Kidney capillary endothelial cell (primary cell): ENCODE measurements at regions not wholly inside any gene's neighbourhood (a gene's known extent, or its start where the extent isn't known, plus 50 kb on each side); places are given as distances from the start of the nearest gene placed in this dataset.
"Not testable (repeated sequence)": the region's sequence is repeated elsewhere in the genome, so short reads cannot be mapped to it uniquely, and the experiment has no call there.

ENCODE experiments used
- DNase-seq: peaks from one replicate; pipeline ENCODE4 v3.0.0-alpha.2; 2018; ENCODE audit warnings: low spot score

- DNase-seq = no peak
Measured at GRCh38 chr1:196090226-196090625, 518.0 kb downstream of the KCNT2 start.

- DNase-seq = no peak
Measured at GRCh38 chr1:196088541-196088940, 519.7 kb downstream of the KCNT2 start.

GRCh38 chr1:196078691-196079090 is 529.5 kb downstream of the KCNT2 start:
- DNase-seq = no peak

GRCh38 chr1:196075621-196076020 is 532.6 kb downstream of the KCNT2 start:
- no peak for DNase-seq

GRCh38 chr1:196074182-196074581 is 534.1 kb downstream of the KCNT2 start:
- DNase-seq = no peak

- DNase-seq = no peak
Measured at GRCh38 chr1:196071447-196071846, 536.8 kb downstream of the KCNT2 start.

GRCh38 chr1:196070940-196071339 is 537.3 kb downstream of the KCNT2 start:
- no peak for DNase-seq

- no peak for DNase-seq
Measured at GRCh38 chr1:196063952-196064351, 544.3 kb downstream of the KCNT2 start.

- no peak for DNase-seq
Measured at GRCh38 chr1:196063294-196063693, 544.9 kb downstream of the KCNT2 start.

GRCh38 chr1:196060539-196060938 is 547.7 kb downstream of the KCNT2 start:
- no peak for DNase-seq

- DNase-seq = no peak
Measured at GRCh38 chr1:196059210-196059609, 549.0 kb downstream of the KCNT2 start.

GRCh38 chr1:196056966-196057365 is 551.3 kb downstream of the KCNT2 start:
- no peak for DNase-seq

- DNase-seq = no peak
Measured at GRCh38 chr1:196049407-196049806, 558.8 kb downstream of the KCNT2 start.

GRCh38 chr1:196043268-196043667 is 565.0 kb downstream of the KCNT2 start:
- DNase-seq = no peak

GRCh38 chr1:196034080-196034706 is 574.0 kb downstream of the KCNT2 start:
- DNase-seq = no peak

- not testable (repeated sequence) for DNase-seq
Measured at GRCh38 chr1:196031387-196031786, 576.9 kb downstream of the KCNT2 start.

- no peak for DNase-seq
Measured at GRCh38 chr1:196030455-196030854, 577.8 kb downstream of the KCNT2 start.

GRCh38 chr1:196029410-196029809 is 578.8 kb downstream of the KCNT2 start:
- DNase-seq = no peak

- DNase-seq = no peak
Measured at GRCh38 chr1:196027127-196027526, 581.1 kb downstream of the KCNT2 start.

- not testable (repeated sequence) for DNase-seq
Measured at GRCh38 chr1:196021174-196021573, 587.1 kb downstream of the KCNT2 start.

- no peak for DNase-seq
Measured at GRCh38 chr1:196009362-196009761, 598.9 kb downstream of the KCNT2 start.

GRCh38 chr1:196007763-196008162 is 600.5 kb downstream of the KCNT2 start:
- no peak for DNase-seq

GRCh38 chr1:196005426-196005825 is 602.8 kb downstream of the KCNT2 start:
- no peak for DNase-seq

- not testable (repeated sequence) for DNase-seq
Measured at GRCh38 chr1:196004388-196004787, 603.9 kb downstream of the KCNT2 start.

- DNase-seq = no peak
Measured at GRCh38 chr1:196002906-196003305, 605.3 kb downstream of the KCNT2 start.
